ENCODE measurements at regions not wholly inside any gene's neighbourhood (a gene's known extent, or its start where the extent isn't known, plus 50 kb on each side); places are given as distances from the start of the nearest gene placed in this dataset.

DNA sequence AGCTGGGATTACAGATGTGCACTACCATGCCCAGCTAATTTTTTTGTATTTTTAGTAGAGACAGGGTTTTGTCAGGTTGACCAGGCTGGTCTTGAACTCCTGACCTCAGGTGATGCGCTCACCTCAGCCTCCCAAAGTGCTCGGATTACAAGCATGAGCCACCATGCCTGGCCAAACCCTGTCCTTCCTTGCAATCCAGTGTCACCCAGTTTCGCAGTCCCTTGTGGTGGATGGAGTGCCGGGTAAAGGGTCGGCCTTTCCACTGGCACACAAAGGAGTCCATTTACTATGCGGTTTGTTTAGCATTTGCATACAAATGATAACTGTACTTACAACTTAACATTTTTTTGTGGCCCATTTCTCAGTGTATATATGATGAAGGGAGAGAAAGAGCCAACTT, 99.3 kb upstream of the TIAM2 start:
- TF ChIP-seq, protein P1, sequence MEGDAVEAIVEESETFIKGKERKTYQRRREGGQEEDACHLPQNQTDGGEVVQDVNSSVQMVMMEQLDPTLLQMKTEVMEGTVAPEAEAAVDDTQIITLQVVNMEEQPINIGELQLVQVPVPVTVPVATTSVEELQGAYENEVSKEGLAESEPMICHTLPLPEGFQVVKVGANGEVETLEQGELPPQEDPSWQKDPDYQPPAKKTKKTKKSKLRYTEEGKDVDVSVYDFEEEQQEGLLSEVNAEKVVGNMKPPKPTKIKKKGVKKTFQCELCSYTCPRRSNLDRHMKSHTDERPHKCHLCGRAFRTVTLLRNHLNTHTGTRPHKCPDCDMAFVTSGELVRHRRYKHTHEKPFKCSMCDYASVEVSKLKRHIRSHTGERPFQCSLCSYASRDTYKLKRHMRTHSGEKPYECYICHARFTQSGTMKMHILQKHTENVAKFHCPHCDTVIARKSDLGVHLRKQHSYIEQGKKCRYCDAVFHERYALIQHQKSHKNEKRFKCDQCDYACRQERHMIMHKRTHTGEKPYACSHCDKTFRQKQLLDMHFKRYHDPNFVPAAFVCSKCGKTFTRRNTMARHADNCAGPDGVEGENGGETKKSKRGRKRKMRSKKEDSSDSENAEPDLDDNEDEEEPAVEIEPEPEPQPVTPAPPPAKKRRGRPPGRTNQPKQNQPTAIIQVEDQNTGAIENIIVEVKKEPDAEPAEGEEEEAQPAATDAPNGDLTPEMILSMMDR (IDR thresholded peaks at IDR 0.05): no peak
- TF ChIP-seq POLR2A (IDR thresholded peaks at IDR 0.05): no peak

Data from body of pancreas (tissue), 4 donors.